ENCODE measurements at regions not wholly inside any gene's neighbourhood (a gene's known extent, or its start where the extent isn't known, plus 50 kb on each side); places are given as distances from the start of the nearest gene placed in this dataset.

GRCh38 chr22:49178246-49179005 lies 649.2 kb downstream of the BRD1 start:
- TF ChIP-seq NFE2L2 (IDR thresholded peaks at IDR 0.05; ENCODE audit: low read depth, low read length) (no peak), CTCF (conservative IDR thresholded peaks at IDR 0.05; ENCODE audit: low read depth, low read length) (no peak), RAD21 (IDR thresholded peaks at IDR 0.05; ENCODE audit: low read length) (no peak), CEBPB (IDR thresholded peaks at IDR 0.05; ENCODE audit: low read depth, low read length) (no peak), RCOR1 (IDR thresholded peaks at IDR 0.05; ENCODE audit: insufficient replicate concordance, low read length) (no peak)

All from IMR-90 (cell line).